Right renal pelvis (tissue), 4 donors: ENCODE measurements at regions not wholly inside any gene's neighbourhood (a gene's known extent, or its start where the extent isn't known, plus 50 kb on each side); places are given as distances from the start of the nearest gene placed in this dataset.

Experiments
- DNase-seq, 4 donors: peaks; one replicate each; pipeline ENCODE4 v3.0.0-alpha.2; 2013; ENCODE audit warnings: low read depth in 4 of 4, low spot score in 3 of 4, missing footprints in 1 of 4

DNA sequence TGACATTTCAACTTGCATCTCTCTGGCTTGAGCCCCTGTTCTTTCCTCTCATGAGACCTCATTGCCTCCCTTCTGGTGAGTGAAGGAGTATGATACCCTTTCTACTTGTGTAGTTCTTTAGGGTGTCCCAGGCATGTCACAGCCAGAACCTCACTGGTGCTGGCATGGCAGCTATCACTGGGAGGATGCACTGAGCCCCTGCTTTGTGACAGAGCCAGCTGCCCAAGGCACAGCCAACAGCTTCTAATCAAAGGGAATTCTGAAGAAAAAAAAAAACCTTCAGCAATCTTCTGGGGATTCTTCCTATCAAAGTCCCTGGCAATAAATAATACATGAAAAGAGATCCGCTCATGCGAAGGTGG, 652.6 kb upstream of the KLF4 start:
- DNase-seq = no peak

DNA sequence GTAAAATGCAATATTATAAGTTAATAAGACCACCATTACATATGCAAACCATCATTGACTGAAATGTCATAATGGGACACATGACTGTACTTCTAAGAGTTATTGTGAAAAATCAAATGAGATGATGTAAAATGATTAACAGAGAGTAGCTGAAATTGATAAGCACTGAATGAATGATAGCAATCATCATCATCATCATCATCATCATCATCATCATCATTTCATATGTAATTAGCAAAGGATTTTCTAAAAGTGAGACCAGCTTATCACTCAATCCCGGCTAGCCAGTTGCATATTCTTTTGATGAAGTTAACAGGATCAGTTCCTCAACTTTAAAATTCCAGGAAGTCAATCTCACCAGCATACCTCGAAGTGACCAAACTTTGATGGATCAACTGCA, 650.3 kb upstream of the KLF4 start:
- DNase-seq = no peak

DNA sequence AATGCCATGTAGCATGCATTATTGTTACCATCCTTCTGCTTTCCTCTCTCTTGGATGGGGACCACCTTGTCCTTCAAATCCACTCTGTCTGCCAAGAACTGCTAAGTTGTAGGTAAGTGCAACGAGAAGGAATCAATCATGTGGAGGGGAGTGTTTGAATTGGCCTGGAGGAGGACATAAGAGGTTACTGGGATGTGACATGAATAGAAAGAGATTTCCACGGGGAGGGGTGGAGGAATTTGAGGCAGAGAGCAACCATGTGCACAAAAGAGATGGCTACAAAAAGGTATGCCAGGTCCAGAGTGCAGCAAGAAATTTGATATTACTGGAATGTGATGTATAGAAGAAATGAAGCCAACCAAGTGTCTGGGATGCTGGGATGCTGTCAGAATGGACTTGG, 648.9 kb upstream of the KLF4 start:
- peak in 2 of 4 donors; percentile 1 to 12 for DNase-seq

DNA sequence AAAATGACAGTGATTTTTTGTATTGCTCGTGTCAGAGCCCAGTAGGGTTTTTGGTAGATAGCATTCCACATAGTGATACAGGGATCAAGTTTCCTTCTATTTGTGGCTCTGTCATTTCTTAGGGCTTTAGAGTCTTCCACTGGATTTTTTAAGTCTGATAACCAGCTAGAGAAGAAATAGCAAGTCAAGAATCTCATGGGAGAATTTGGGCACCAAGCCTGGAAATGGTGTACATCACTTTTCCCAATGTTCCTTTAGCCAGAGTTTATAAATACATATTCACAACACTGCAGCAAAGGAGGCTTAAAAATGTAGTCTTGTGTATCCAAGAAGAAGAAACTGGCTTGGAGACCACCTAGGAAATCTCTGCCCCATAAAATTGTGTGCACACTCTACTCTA, 647.1 kb upstream of the KLF4 start:
- no peak for DNase-seq

DNA sequence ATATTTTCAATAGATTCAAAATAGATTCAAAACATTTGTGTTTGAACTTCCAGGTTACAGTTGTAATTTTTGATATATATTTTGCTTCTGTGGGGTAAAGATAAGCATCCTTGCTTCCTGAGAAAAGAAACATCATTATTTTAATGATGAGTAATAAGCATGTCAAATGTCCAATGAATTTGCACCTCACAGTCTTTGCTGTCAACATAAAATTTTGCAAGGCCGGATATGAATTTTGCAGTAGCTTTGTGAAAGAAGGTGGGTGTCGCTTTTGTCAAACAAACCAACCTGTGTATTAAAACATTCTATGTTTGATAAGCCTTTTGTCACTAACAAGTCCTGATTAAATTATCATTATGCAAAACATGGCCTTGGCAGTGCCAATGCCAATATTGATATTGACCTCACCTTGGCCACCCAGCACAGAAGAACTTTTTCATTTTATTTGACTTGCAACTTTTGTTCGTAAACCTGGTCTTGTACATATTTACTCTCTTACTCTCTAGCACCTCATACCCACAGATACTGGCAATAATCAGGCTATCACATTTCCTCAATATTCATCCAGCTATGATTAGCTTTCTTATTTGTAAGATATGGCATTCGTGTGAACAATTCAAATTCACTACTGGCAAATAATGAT, 645.0 kb upstream of the KLF4 start:
- DNase-seq = no peak

DNA sequence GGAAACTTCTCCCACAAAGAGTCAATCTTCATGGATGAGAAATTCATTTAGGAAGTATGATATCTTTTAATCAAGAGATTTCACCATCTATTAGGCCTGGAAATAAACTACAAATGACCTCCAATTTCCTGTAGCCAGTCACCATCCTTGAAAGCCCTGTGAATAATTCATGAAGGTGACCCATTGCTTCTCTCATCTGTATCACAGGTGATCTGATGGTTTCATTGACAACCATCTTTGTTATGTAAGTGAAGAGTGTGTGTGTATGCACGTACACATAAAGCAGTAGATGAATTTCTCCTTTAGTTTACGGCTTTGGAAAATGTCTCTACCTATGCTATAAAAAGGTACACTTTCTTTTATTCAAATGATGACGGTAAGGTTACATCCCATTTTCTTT, 644.1 kb upstream of the KLF4 start:
- no peak for DNase-seq

DNA sequence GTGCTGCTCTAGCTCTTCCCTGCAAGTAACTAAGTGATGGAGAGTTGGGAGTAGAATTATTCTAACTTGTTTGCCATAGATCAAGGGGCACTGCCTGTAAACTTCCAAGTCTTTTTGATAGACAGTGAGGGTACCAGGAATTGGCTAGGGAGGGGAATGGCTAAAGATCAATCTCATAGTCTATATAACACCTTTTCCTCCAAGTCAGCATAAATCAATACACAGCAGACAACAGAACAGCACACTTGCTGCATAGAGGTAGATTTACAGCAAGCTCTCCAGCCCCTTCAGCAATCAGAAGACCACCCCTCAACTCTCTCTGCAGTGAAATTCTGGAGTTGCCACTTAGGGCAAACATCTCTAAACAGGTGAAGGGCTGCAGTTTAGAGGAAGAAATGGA, 643.5 kb upstream of the KLF4 start:
- no peak for DNase-seq

DNA sequence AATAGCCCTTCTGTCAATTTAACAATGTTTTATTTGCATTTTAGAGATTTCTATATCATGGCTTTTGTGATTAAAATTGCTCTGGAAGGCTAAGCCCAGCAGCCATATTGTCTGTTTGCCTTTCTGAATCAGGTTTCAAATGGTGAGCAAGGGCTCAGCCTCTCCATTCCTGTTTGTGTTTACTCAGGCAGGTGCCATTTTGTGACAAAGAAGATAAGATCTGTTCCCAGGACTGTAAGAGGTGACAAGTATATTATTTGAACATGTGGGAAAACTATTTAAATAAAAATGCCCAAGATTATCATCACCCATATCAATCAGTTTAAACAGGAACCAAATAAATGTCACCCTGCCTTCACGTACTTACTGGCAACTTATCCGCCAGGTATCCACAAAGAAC, 641.3 kb upstream of the KLF4 start:
- no peak for DNase-seq

DNA sequence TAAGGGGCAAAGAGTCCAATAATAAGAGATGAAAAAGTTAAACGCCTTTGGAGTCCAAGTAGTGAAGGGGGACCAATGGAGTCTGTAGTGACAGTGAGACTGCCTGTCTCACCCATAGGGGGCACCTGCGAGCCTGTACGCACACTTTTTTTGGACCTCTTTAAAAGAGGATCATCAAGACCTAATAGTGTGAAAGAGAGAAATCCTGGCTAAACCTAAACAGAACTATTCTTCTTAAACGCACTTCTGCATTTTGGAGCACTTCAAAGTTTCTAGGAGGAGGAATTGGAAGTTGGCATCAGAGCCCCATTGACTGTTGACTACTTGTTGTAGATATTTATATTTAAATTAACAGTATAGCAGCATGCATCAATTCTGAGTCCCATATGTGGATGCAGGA, 636.1 kb upstream of the KLF4 start:
- DNase-seq = no peak

DNA sequence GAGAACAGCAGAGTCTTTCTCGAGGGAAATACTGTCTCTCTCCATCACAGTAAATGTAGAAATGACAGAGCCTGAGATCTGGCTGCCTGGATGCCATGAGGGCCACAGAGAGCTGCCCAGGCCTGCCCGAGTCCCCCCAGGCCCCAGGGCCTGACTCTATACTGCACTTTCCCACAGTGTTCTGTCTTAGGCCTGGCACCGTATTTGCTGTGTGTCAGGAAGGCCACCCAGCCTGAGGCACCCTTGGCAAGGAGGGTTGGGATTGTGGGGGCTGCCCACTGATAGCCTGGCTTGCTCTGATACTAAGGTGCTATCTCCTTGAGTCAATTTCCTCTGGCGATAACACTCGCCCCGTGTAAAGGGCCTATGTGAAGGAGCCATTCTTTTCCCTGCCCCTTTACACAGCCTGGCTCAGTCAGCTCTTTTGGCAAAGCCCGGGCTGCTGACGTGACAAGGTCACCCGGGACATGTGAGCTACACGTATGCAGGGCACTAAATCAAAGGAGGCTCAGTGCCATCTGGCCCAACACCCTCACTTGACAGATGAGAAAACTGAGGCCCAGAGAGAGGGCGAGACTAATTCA, 630.1 kb upstream of the KLF4 start:
- no peak for DNase-seq

DNA sequence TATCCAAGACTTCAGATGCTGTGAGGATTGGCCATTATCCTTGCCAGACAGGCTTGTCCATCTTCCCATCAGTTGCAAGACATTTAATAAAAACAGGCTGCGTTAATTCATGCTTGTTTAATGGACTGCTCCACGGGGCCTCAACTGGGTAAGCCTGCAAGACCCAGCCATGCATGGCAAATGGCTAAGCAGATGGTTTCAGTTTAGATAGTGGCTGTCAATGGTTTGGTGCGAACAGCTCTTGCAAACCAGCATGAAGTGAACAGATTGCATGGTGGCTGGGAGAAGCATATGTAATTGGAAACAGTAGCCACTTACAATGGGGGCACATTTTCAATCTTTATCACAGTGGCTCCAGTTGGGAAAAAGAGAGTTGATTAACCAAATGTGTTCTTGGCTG, 628.2 kb upstream of the KLF4 start:
- no peak for DNase-seq

DNA sequence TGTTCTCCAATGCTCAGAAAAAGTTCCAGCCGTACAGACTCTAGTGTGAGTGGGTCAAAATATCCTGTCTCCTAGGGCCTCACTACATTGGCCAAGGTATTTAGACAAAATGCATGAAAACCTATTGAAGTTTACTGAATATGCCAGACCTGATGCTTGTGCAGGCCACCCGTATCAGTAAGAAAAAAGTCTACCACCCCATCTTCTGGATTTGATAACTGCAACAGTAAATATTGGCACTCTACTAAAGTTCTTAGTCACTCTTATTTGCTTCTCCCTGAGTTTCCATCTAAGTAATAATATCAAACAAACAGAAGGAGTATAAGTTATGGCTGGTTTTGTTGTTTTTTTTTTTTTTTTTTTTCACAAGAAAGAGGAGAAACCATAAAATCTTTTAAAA, 627.7 kb upstream of the KLF4 start:
- DNase-seq = no peak

DNA sequence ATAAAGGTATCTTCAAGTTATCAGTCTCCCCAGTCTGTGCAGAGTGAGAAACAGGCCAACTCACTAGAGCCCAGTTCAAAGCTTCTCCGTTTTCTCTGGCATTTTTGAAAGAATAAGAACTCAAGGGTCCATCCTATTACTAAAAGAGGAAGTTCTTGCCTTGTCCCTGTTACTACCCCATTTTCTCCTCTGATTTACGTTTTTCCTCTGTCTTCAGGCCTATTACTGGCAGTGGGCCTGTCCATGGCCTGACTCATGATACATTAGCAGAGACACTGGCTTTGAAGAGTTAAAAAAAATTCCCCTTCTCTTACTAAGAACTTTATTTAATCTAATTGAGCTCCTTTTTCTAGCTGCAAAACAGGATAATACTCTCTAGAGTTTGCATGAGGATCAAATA, 624.0 kb upstream of the KLF4 start:
- DNase-seq = no peak

DNA sequence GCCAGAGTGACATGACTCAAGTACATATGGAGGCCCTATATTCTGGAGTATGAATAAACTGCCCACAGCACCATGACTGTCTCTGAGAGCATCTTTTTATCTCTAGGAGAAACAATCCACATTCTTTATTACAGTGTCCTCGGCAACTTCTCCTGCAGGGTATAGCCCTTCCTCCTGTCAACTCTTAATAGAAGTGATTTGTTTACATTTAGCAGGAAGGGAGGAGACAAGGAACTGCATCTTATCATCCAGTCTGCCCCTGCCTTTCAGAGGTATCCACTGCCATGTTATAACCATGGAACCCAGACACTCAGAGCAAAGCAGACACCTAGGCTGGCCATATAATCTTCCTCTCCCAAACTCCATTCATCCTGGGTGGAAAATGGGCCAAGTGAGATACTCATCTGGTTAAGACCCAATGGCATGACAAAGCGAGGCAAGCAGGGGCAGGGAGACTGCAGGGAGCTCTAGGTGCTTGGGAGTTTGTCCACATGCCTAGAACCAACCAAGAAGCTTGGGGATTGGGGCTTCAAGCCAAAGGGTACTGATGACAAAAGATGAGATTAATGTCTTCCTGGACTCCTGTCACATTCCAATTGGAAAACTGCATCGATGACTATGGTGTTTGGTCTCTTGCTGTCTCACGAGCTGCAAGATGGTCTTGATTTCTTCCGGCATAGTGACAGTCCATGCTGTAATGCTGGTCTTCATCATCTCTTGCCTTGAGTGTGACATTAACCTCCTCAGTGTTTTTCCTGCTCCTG, 620.5 kb upstream of the KLF4 start:
- no peak for DNase-seq

DNA sequence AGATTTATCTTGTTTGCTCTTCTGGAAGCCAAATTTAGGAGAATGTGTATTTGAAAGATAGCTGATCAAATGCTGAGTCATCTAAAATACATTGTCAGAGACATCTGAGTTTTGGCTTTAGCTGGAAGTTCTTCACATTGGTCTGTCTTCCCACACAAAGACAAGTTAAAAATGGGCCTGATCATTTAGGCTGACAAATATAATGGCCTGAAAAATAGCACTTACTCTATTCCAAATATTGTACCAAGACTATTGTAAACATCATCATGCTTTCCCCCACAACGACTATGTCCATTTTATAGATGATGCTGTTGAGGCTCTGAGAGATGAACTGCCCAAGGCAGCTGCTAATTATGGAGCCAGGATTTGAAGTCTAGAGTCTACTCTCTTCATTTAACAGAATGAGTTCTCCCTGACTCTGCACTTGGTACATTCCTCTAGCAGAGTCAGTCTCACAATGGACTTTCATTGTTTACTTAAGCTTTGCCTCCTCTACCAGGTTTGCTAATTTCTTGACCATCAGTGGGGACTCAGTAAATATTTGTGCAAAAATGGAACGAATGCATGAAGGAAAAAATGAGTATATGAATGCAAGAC, 619.4 kb upstream of the KLF4 start:
- no peak for DNase-seq

DNA sequence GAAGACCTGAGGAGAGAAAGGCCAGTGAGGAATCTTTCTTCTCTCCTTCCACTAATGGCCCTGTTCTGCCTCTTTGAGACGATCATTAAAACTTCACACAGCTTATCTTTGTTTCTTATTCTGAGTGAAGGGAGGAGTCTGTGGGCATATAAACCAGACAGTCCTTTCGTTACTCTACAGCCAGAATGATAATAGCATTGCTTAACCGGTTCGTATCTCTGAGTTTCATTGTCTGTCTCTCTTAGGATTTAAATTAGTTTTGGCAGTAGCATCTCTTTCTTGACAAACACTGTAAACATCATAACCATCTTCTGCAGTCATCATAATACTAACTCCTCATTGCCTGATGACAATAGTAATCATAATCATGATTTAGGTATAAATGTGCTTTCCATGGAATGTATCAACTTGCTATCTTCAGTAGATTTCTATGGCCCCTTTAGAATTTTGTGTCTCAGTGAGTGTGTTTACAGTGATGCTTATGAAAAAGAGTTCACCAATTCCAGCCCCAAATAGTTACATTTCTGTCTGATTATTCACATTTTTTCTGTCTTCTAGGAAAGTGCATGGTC, 618.8 kb upstream of the KLF4 start:
- DNase-seq = no peak

DNA sequence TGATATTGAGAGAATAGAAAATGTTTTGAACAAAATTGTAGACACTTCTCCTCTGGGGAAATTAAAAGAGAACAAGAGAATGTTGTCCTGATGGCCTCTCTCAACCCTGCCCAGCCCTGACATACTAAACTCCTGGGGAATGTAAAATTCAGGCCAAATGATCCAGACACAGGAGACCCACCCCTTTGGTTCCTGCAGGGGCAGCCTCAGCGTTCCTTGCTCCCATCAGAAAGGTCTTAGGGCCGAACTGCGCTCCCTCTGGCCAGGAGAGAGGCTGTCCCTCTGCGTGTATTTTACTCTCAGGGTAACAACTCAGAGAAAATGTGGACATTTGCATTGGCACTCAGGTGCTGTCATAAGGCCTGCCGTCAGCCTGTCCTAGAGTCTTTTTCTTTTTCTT, 616.3 kb upstream of the KLF4 start:
- DNase-seq = no peak

DNA sequence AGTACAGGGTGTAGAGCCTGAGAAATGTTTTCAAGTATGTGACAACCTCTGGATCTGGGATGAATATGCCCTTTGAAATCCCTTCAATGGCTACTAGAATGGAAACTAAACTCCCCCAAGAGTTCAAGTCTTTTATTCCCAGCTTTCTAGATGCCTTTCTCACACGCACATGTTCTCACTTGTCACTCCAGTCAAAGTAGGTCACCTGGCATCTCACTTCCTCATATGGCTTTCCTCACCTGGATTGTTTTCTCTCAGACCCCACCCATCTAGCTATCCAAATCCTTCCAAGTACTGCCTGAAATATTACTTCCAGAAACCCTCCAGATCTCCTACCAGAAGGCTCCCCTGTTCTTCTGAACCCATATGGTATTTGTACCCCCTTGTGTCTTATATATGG, 615.4 kb upstream of the KLF4 start:
- DNase-seq = no peak

DNA sequence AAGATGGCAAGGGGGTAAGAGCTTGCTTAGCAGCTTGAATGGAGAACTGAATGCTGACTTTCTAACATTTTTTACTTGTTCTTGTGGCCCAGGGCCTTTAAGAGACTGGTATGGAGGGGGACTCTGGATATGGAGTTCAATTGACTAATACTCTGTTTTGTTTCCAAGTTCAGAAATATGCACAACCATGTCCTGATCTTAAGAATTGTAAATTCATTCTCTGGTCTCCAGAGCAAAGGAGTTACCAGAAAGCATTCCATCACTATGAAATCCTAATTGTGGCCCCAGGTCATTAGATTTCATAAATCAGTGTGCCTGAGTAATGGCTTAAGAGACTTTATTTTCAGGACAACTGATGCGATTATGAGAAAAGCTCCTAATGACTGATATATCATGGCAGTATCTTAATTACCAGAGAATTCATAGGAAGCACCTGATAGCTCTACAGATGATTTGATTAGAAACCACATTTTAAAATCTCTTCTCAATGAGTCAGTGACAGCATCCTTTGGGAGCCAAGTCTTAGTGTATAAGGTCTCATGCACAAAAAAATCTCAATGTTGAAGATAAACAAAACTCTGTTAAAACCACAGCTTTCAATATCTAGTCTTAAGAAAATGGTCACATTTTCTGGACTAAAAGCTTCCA, 613.6 kb upstream of the KLF4 start:
- no peak for DNase-seq

DNA sequence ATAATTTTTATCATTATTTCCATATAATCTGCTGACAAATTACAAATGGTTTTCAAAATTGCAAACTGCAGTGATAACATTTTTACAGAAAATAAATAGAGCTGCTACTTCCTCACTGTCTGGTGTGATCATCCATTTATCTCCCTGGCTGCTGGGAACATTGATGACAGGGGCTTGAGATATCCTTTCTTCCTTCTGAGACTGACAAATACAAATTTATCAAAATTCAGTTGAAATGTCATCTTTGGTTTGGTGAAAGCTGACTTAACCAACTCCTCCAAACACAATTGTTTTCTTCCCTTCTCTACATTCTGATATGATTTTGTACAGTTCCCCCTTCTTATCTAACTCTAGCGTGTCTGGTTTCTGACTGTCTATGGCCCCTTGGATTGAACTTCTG, 611.8 kb upstream of the KLF4 start:
- DNase-seq = no peak

DNA sequence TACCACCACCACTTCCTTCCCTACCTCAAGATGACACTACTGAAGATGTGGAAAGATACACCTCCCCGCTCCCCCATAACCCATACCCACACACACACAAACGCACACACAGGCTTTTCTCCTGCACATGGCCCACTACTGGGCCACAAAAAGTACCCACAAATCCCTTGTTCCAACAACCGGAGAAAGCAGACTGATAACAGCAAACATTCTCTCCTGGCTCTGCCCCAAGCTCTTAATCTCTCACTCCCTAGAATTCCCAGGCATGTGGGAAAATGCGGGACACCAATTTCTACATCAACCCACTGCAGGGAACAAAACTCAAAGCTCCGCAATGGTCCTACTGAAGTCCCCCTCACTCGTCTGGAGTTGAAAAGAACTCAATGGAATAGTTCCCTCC, 611.0 kb upstream of the KLF4 start:
- DNase-seq = no peak
